Testis (tissue), 2 donors: ENCODE measurements at regions not wholly inside any gene's neighbourhood (a gene's known extent, or its start where the extent isn't known, plus 50 kb on each side); places are given as distances from the start of the nearest gene placed in this dataset.

Experiments used
- DNase-seq: peaks from one replicate; pipeline ENCODE4 v3.0.0-alpha.2; 2019
- H3K27ac ChIP-seq, 2 donors: fragments of 200-600 bp; sonication (generic); one replicate each; pipeline ENCODE4 v1.5.1; 2019
- H3K27me3 ChIP-seq: fragments of 200-600 bp; sonication (generic); one replicate; pipeline ENCODE4 v1.5.1; 2019
- H3K36me3 ChIP-seq: fragments of 200-600 bp; sonication (generic); one replicate; pipeline ENCODE4 v1.5.1; 2017; ENCODE audit warnings: low read depth; ENCODE audit errors: missing control alignments
- H3K4me1 ChIP-seq: fragments of 200-600 bp; sonication (generic); one replicate; pipeline ENCODE4 v1.5.1; 2019
- H3K4me3 ChIP-seq, 2 donors: fragments of 200-600 bp; sonication (generic); one replicate each; pipeline ENCODE4 v1.5.1; 2017 to 2019
- H3K9me3 ChIP-seq: fragments of 200-600 bp; sonication (generic); one replicate; pipeline ENCODE4 v1.5.1; 2017
- POLR2A ChIP-seq: fragments of 450-650 bp; IDR thresholded peaks from one replicate; pipeline ENCODE4 v1.6.1; 2017; ENCODE audit warnings: antibody characterized with exemption, mild to moderate bottlenecking, moderate library complexity
- WGBS, 2 donors: methylation state at CpG; one replicate each; pipeline ENCODE4 v1.1.5; 2018; 5-methylcytosine and 5-hydroxymethylcytosine counted together
- intact Hi-C: fragments of 100-400 bp; cut with DNase I; formaldehyde crosslinking; loops from one replicate; pipeline ENCODE4 v1.15.1; 2023; ENCODE audit warnings: low total_unique reads
- TF ChIP-seq, protein P1 (sequence below), 3 experiments: fragments of 450-650 bp in 2 of 3; fragments of 200-600 bp in 1 of 3; sonication (generic) in 1 of 3; IDR thresholded peaks; one replicate each; pipeline ENCODE4 v1.5.1; 2016 to 2019; ENCODE audit warnings: antibody characterized with exemption in 3 of 3, mild to moderate bottlenecking in 2 of 3, moderate library complexity in 1 of 3

DNA sequence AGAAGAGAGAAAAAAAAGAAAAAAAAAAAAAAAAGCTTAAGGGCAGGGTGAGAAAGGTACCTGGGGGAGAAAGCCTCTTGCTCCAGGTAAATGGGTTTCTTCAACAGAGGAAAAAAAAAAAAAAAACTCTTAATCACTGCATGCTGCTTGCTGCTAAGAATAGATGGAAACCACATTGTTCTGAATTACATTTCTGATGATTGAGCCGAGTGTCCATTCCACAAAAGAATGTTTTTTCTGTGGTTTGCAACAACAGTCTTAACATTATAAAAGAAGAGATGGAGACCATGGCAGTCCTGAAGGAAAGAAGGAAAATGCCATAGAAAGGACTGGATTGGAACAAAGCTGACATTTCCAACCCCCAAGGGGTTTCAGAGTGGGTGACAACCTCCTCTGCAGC lies 1312.7 kb downstream of the SLITRK1 start:
- H3K27me3 ChIP-seq = no peaks in the 10 kb centered on the region
- no peak for DNase-seq
- 90 to 93% methylated on average over 1 of the region's 1 CpG for whole genome bisulfite sequencing, 2 donors
- no peaks in the 10 kb centered on the region for H3K9me3 ChIP-seq
- no peaks in the 10 kb centered on the region for H3K4me1 ChIP-seq
- TF ChIP-seq, protein P1, sequence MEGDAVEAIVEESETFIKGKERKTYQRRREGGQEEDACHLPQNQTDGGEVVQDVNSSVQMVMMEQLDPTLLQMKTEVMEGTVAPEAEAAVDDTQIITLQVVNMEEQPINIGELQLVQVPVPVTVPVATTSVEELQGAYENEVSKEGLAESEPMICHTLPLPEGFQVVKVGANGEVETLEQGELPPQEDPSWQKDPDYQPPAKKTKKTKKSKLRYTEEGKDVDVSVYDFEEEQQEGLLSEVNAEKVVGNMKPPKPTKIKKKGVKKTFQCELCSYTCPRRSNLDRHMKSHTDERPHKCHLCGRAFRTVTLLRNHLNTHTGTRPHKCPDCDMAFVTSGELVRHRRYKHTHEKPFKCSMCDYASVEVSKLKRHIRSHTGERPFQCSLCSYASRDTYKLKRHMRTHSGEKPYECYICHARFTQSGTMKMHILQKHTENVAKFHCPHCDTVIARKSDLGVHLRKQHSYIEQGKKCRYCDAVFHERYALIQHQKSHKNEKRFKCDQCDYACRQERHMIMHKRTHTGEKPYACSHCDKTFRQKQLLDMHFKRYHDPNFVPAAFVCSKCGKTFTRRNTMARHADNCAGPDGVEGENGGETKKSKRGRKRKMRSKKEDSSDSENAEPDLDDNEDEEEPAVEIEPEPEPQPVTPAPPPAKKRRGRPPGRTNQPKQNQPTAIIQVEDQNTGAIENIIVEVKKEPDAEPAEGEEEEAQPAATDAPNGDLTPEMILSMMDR (IDR thresholded peaks at IDR 0.05) = no peak
- no peak for TF ChIP-seq POLR2A
- no peaks in the 10 kb centered on the region for H3K36me3 ChIP-seq
- no peak overlapping the region for H3K4me3 ChIP-seq
- intact Hi-C loops = no loop called here
- no peak overlapping the region for H3K27ac ChIP-seq

DNA sequence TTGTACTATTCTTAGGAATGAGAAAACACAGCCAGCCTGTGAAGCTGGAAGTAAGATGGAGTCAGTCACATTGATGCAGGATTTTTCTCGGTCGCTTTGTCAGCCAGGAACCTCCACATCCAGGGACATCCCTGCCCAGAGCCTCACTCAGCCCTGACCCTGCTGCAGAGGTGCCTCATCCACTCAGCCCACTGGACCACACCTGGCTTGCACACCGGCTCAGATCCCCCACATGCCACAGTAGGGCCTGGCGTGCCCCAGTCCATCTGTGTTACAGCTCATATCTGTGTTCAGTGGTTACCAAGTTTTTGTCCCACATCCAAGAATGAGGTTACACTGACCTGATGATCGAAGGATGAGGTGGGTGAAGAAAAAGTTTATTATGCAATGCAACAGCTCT lies 1315.4 kb downstream of the SLITRK1 start:
- intact Hi-C loops = no loop called here
- WGBS, 2 donors = 87% methylated on average over 5 of the region's 5 CpGs
- TF ChIP-seq, protein P1 (IDR thresholded peaks at IDR 0.05) = no peak
- TF ChIP-seq POLR2A = no peak
- Histone ChIP-seq H3K4me1 (no peaks in the 10 kb centered on the region), H3K27me3 (no peaks in the 10 kb centered on the region), H3K4me3 (no peak overlapping the region), H3K27ac (no peak overlapping the region), H3K9me3 (no peaks in the 10 kb centered on the region), H3K36me3 (no peaks in the 10 kb centered on the region)
- DNase-seq = no peak

DNA sequence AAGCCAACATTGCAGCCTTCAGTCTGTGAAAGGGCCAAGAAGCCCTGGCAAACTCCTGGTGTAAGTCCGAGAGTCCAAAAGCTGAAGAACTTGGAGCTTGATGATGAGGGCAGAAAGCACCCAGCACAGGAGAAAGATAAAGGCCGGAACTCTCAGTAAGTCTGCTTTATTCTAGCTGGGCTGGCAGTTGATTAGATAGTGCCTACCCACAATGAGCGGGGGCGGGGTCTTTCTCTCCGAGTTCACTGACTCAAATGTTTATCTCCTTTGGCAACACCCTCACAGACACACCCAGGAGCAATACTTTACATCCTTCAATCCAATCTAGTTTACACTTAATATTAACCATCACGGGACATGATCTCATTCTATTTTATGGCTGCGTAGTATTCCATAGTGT lies 1317.1 kb downstream of the SLITRK1 start:
- intact Hi-C loops = no loop called here
- TF ChIP-seq, protein P1 (IDR thresholded peaks at IDR 0.05) = no peak
- no peak for TF ChIP-seq POLR2A
- H3K36me3 ChIP-seq = no peaks in the 10 kb centered on the region
- no peak overlapping the region for H3K4me3 ChIP-seq
- no peaks in the 10 kb centered on the region for H3K4me1 ChIP-seq
- no peaks in the 10 kb centered on the region for H3K27me3 ChIP-seq
- H3K9me3 ChIP-seq = no peaks in the 10 kb centered on the region
- H3K27ac ChIP-seq = no peak overlapping the region
- no peak for DNase-seq
- 74 to 80% methylated on average over 7 of the region's 7 CpGs for WGBS, 2 donors

DNA sequence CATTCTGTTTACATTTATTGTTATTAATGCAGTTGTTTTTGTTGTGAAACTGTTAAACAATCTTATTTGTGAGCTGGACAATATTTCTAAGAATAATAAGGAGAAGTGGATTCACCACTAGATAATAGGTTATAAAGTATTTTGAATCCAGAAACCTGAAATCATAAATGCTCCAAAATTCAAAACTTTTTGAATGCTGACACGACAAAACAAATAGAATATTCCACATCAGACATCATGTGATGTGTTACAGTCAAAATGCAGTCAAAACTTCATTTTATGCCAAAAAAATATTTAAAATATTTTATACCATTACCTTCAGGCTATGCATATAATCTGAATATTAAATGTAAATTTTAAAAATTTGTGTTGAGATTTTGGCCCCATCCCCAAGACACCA lies 1321.4 kb downstream of the SLITRK1 start:
- Histone ChIP-seq H3K27ac (no peak overlapping the region), H3K27me3 (no peaks in the 10 kb centered on the region), H3K4me1 (no peaks in the 10 kb centered on the region), H3K36me3 (no peaks in the 10 kb centered on the region), H3K4me3 (no peak overlapping the region), H3K9me3 (no peaks in the 10 kb centered on the region)
- no peak for DNase-seq
- intact Hi-C loops = no loop called here
- TF ChIP-seq, protein P1 (IDR thresholded peaks at IDR 0.05) = no peak
- no peak for TF ChIP-seq POLR2A
- whole genome bisulfite sequencing, 2 donors = 80 to 89% methylated on average over 1 of the region's 1 CpG

DNA sequence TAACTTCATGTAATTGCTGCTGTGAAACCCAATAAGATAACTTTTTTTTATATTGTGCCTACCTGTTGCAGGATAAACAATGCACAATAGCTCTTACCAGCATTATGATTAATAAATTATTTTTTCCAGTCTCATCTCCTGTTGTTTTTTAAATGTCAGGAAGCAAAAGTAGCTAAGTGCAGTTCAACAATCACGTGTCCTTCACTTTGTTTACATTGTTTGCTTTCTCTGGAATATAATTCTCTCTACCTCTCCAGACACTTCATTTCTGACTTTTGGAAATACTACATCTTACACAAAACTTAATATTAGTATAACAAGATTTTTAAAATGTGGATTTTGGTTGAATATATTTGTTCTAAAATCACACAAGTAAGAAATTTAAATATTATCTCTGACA lies 1359.4 kb downstream of the SLITRK1 start:
- no peak overlapping the region for H3K4me3 ChIP-seq
- intact Hi-C loops = no loop called here
- no peaks in the 10 kb centered on the region for H3K27me3 ChIP-seq
- H3K36me3 ChIP-seq = no peaks in the 10 kb centered on the region
- 37 to 49% methylated on average over 1 of the region's 1 CpG for WGBS, 2 donors
- TF ChIP-seq POLR2A = no peak
- TF ChIP-seq, protein P1 (IDR thresholded peaks at IDR 0.05) = no peak
- no peaks in the 10 kb centered on the region for H3K4me1 ChIP-seq
- DNase-seq = no peak
- no peaks in the 10 kb centered on the region for H3K9me3 ChIP-seq
- H3K27ac ChIP-seq = no peak overlapping the region
